GM23338 (cell line): ENCODE measurements at regions not wholly inside any gene's neighbourhood (a gene's known extent, or its start where the extent isn't known, plus 50 kb on each side); places are given as distances from the start of the nearest gene placed in this dataset.

ENCODE experiments used
- CREB1 ChIP-seq: fragments of 250-450 bp; sonication (Bioruptor Pico); IDR thresholded peaks from 2 replicates; pipeline ENCODE4 v1.5.0; 2020; ENCODE audit warnings: low read depth, mild to moderate bottlenecking, moderate library complexity
- EZH2 ChIP-seq: fragments of 200-600 bp; sonication (generic); IDR thresholded peaks from one replicate; pipeline ENCODE4 v1.8.0; 2017; ENCODE audit warnings: antibody characterized with exemption, mild to moderate bottlenecking, low read depth; ENCODE audit not compliant: unreplicated experiment
- EZH2phosphoT487 ChIP-seq: fragments of 200-600 bp; sonication (generic); IDR thresholded peaks from one replicate; pipeline ENCODE4 v1.8.1; 2018; ENCODE audit warnings: antibody characterized with exemption; ENCODE audit not compliant: unreplicated experiment
- JUNB ChIP-seq: IDR thresholded peaks from one replicate; pipeline ENCODE4 v1.6.1; 2016; ENCODE audit warnings: antibody characterized with exemption; ENCODE audit not compliant: unreplicated experiment
- POLR2AphosphoS5 ChIP-seq: IDR thresholded peaks from 2 replicates; pipeline ENCODE4 v1.6.1; 2016; ENCODE audit warnings: antibody characterized with exemption, low read depth
- REST ChIP-seq: IDR thresholded peaks from one replicate; pipeline ENCODE4 v1.6.1; 2018; ENCODE audit warnings: antibody characterized with exemption; ENCODE audit not compliant: unreplicated experiment
- STAT1 ChIP-seq: IDR thresholded peaks from one replicate; pipeline ENCODE4 v1.6.1; 2016; ENCODE audit warnings: antibody characterized with exemption; ENCODE audit not compliant: unreplicated experiment
- ZNF114 ChIP-seq: fragments of 250-450 bp; sonication (Bioruptor Pico); IDR thresholded peaks from 2 replicates; pipeline ENCODE4 v1.5.0; 2020; ENCODE audit warnings: mild to moderate bottlenecking, moderate library complexity
- ZNF331 ChIP-seq: fragments of 250-450 bp; sonication (Bioruptor Pico); IDR thresholded peaks from 2 replicates; pipeline ENCODE4 v1.5.0; 2020; ENCODE audit warnings: low read depth, mild to moderate bottlenecking, moderate library complexity
- TF ChIP-seq, protein P1 (sequence below), 2 experiments: fragments of 200-600 bp in 1 of 2; sonication (generic) in 1 of 2; conservative IDR thresholded peaks; 2 replicates each; pipeline versions ENCODE4 v1.5.1 to v1.6.1; 2016 to 2017; ENCODE audit warnings: antibody characterized with exemption in 2 of 2, low read depth in 2 of 2, mild to moderate bottlenecking in 2 of 2, moderate library complexity in 1 of 2

DNA sequence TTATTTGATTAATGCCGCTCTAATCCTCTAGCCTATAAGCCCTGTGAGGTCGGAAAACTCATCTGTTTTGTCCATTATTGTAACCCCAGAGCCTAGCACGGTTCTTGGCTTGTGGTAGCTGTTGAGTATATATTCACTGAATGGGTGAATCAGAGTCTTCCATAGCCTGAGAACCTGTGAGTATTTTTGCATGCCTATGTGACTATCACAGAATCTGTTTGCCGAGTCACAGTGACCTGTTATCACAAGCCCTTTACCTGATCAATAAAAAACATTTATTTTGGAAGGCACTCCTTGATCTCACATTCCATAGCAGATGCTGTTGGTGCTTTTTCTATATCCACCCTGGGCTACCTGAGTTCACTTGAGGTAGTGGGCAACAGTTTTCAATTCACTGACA, 125.0 kb upstream of the STC2 start:
- TF ChIP-seq, protein P1, sequence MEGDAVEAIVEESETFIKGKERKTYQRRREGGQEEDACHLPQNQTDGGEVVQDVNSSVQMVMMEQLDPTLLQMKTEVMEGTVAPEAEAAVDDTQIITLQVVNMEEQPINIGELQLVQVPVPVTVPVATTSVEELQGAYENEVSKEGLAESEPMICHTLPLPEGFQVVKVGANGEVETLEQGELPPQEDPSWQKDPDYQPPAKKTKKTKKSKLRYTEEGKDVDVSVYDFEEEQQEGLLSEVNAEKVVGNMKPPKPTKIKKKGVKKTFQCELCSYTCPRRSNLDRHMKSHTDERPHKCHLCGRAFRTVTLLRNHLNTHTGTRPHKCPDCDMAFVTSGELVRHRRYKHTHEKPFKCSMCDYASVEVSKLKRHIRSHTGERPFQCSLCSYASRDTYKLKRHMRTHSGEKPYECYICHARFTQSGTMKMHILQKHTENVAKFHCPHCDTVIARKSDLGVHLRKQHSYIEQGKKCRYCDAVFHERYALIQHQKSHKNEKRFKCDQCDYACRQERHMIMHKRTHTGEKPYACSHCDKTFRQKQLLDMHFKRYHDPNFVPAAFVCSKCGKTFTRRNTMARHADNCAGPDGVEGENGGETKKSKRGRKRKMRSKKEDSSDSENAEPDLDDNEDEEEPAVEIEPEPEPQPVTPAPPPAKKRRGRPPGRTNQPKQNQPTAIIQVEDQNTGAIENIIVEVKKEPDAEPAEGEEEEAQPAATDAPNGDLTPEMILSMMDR (conservative IDR thresholded peaks at IDR 0.05; ENCODE audit: low read depth in 2 of 2), result no peak
- TF ChIP-seq POLR2AphosphoS5, result no peak
- no peak for TF ChIP-seq EZH2
- TF ChIP-seq EZH2phosphoT487, result no peak
- TF ChIP-seq REST, result no peak
- TF ChIP-seq STAT1, result no peak
- no peak for TF ChIP-seq JUNB
- no peak for TF ChIP-seq ZNF114 (CRISPR knock-in tag)
- TF ChIP-seq ZNF331 (CRISPR knock-in tag), result no peak
- TF ChIP-seq CREB1 (CRISPR knock-in tag), result no peak
